ENCODE measurements at regions not wholly inside any gene's neighbourhood (a gene's known extent, or its start where the extent isn't known, plus 50 kb on each side); places are given as distances from the start of the nearest gene placed in this dataset.

GRCh38 chr2:144137705-144138428, 382.1 kb downstream of the ZEB2 start:
- no peaks in the 10 kb centered on the region for H3K9me3 ChIP-seq (ENCODE audit: control insufficient read depth, insufficient read depth, low read length)
- H3K27ac ChIP-seq (ENCODE audit: low read depth, low read length), result no peak overlapping the region
- no peak overlapping the region for H3K4me3 ChIP-seq (ENCODE audit: low read depth, low read length)
- H3K9ac ChIP-seq (ENCODE audit: low read depth, low read length), result no peak overlapping the region
- no peaks in the 10 kb centered on the region; the same call in 1 of the 2 replicates for H3K27me3 ChIP-seq (ENCODE audit: control insufficient read depth, insufficient read depth, low read length)
- no peaks in the 10 kb centered on the region for H3K36me3 ChIP-seq (ENCODE audit: control insufficient read depth, insufficient read depth, low read length)
- H3K4me1 ChIP-seq (ENCODE audit: control insufficient read depth, insufficient read depth, low read length), result peaks cover 12% of the 10 kb centered on the region

GRCh38 chr2:144137272-144137671, 382.6 kb downstream of the ZEB2 start:
- Histone ChIP-seq H3K27ac (ENCODE audit: low read depth, low read length) (no peak overlapping the region), H3K4me1 (ENCODE audit: control insufficient read depth, insufficient read depth, low read length) (peaks cover 12% of the 10 kb centered on the region), H3K9me3 (ENCODE audit: control insufficient read depth, insufficient read depth, low read length) (no peaks in the 10 kb centered on the region), H3K36me3 (ENCODE audit: control insufficient read depth, insufficient read depth, low read length) (no peaks in the 10 kb centered on the region), H3K9ac (ENCODE audit: low read depth, low read length) (no peak overlapping the region), H3K27me3 (ENCODE audit: control insufficient read depth, insufficient read depth, low read length) (no peaks in the 10 kb centered on the region; the same call in 1 of the 2 replicates), H3K4me3 (ENCODE audit: low read depth, low read length) (no peak overlapping the region)

- no peaks in the 10 kb centered on the region for H3K36me3 ChIP-seq (ENCODE audit: control insufficient read depth, insufficient read depth, low read length)
- no peak overlapping the region for H3K9ac ChIP-seq (ENCODE audit: low read depth, low read length)
- no peaks in the 10 kb centered on the region for H3K9me3 ChIP-seq (ENCODE audit: control insufficient read depth, insufficient read depth, low read length)
- H3K4me3 ChIP-seq (ENCODE audit: low read depth, low read length), result no peak overlapping the region
- H3K4me1 ChIP-seq (ENCODE audit: control insufficient read depth, insufficient read depth, low read length), result peaks cover 12% of the 10 kb centered on the region
- no peak overlapping the region for H3K27ac ChIP-seq (ENCODE audit: low read depth, low read length)
- no peaks in the 10 kb centered on the region; the same call in 1 of the 2 replicates for H3K27me3 ChIP-seq (ENCODE audit: control insufficient read depth, insufficient read depth, low read length)
These were observed 383.5 kb downstream of the ZEB2 start for GRCh38 chr2:144136297-144137010.

- Histone ChIP-seq H3K27ac (ENCODE audit: low read depth, low read length) (peak overlapping the region; percentile 76), H3K4me3 (ENCODE audit: low read depth, low read length) (peak overlapping the region; percentile 20; the same call in 1 of the 2 replicates), H3K27me3 (ENCODE audit: control insufficient read depth, insufficient read depth, low read length) (no peaks in the 10 kb centered on the region; the same call in 1 of the 2 replicates)
These were observed 385.8 kb downstream of the ZEB2 start for GRCh38 chr2:144133936-144134665.

GRCh38 chr2:144132357-144132756, 387.6 kb downstream of the ZEB2 start:
- H3K36me3 ChIP-seq (ENCODE audit: control insufficient read depth, insufficient read depth, low read length), result no peaks in the 10 kb centered on the region
- no peaks in the 10 kb centered on the region; the same call in 1 of the 2 replicates for H3K27me3 ChIP-seq (ENCODE audit: control insufficient read depth, insufficient read depth, low read length)
- no peak overlapping the region for H3K9ac ChIP-seq (ENCODE audit: low read depth, low read length)
- H3K4me1 ChIP-seq (ENCODE audit: control insufficient read depth, insufficient read depth, low read length), result peaks cover 12% of the 10 kb centered on the region
- no peaks in the 10 kb centered on the region for H3K9me3 ChIP-seq (ENCODE audit: control insufficient read depth, insufficient read depth, low read length)
- no peak overlapping the region for H3K27ac ChIP-seq (ENCODE audit: low read depth, low read length)
- H3K4me3 ChIP-seq (ENCODE audit: low read depth, low read length), result no peak overlapping the region

More at GRCh38 chr2:144133936-144134665, 385.8 kb downstream of the ZEB2 start:
- H3K9me3 ChIP-seq (ENCODE audit: control insufficient read depth, insufficient read depth, low read length), result no peaks in the 10 kb centered on the region
- H3K4me1 ChIP-seq (ENCODE audit: control insufficient read depth, insufficient read depth, low read length), result peaks cover 12% of the 10 kb centered on the region
- H3K36me3 ChIP-seq (ENCODE audit: control insufficient read depth, insufficient read depth, low read length), result no peaks in the 10 kb centered on the region
- H3K9ac ChIP-seq (ENCODE audit: low read depth, low read length), result no peak overlapping the region

- no peaks in the 10 kb centered on the region for H3K9me3 ChIP-seq (ENCODE audit: control insufficient read depth, insufficient read depth, low read length)
- no peak overlapping the region for H3K9ac ChIP-seq (ENCODE audit: low read depth, low read length)
- no peaks in the 10 kb centered on the region; the same call in 1 of the 2 replicates for H3K27me3 ChIP-seq (ENCODE audit: control insufficient read depth, insufficient read depth, low read length)
- peaks cover 12% of the 10 kb centered on the region for H3K4me1 ChIP-seq (ENCODE audit: control insufficient read depth, insufficient read depth, low read length)
- H3K4me3 ChIP-seq (ENCODE audit: low read depth, low read length), result no peak overlapping the region
- no peak overlapping the region for H3K27ac ChIP-seq (ENCODE audit: low read depth, low read length)
- H3K36me3 ChIP-seq (ENCODE audit: control insufficient read depth, insufficient read depth, low read length), result no peaks in the 10 kb centered on the region
These were observed 388.9 kb downstream of the ZEB2 start for GRCh38 chr2:144131042-144131441.

GRCh38 chr2:144130551-144130950, 389.4 kb downstream of the ZEB2 start:
- no peak overlapping the region for H3K27ac ChIP-seq (ENCODE audit: low read depth, low read length)
- no peak overlapping the region for H3K4me3 ChIP-seq (ENCODE audit: low read depth, low read length)
- no peaks in the 10 kb centered on the region for H3K36me3 ChIP-seq (ENCODE audit: control insufficient read depth, insufficient read depth, low read length)
- H3K27me3 ChIP-seq (ENCODE audit: control insufficient read depth, insufficient read depth, low read length), result no peaks in the 10 kb centered on the region; the same call in 1 of the 2 replicates
- H3K4me1 ChIP-seq (ENCODE audit: control insufficient read depth, insufficient read depth, low read length), result peaks cover 12% of the 10 kb centered on the region
- no peaks in the 10 kb centered on the region for H3K9me3 ChIP-seq (ENCODE audit: control insufficient read depth, insufficient read depth, low read length)
- no peak overlapping the region for H3K9ac ChIP-seq (ENCODE audit: low read depth, low read length)

GRCh38 chr2:144128130-144128746, 391.7 kb downstream of the ZEB2 start:
- Histone ChIP-seq H3K27ac (ENCODE audit: low read depth, low read length) (no peak overlapping the region), H3K27me3 (ENCODE audit: control insufficient read depth, insufficient read depth, low read length) (no peaks in the 10 kb centered on the region), H3K4me3 (ENCODE audit: low read depth, low read length) (no peak overlapping the region), H3K36me3 (ENCODE audit: control insufficient read depth, insufficient read depth, low read length) (no peaks in the 10 kb centered on the region), H3K9ac (ENCODE audit: low read depth, low read length) (no peak overlapping the region), H3K4me1 (ENCODE audit: control insufficient read depth, insufficient read depth, low read length) (no peaks in the 10 kb centered on the region; the same call in 1 of the 2 replicates), H3K9me3 (ENCODE audit: control insufficient read depth, insufficient read depth, low read length) (no peaks in the 10 kb centered on the region)

- Histone ChIP-seq H3K9ac (ENCODE audit: low read depth, low read length) (no peak overlapping the region), H3K27ac (ENCODE audit: low read depth, low read length) (no peak overlapping the region), H3K4me1 (ENCODE audit: control insufficient read depth, insufficient read depth, low read length) (no peaks in the 10 kb centered on the region; the same call in 1 of the 2 replicates), H3K4me3 (ENCODE audit: low read depth, low read length) (no peak overlapping the region), H3K36me3 (ENCODE audit: control insufficient read depth, insufficient read depth, low read length) (no peaks in the 10 kb centered on the region), H3K27me3 (ENCODE audit: control insufficient read depth, insufficient read depth, low read length) (no peaks in the 10 kb centered on the region), H3K9me3 (ENCODE audit: control insufficient read depth, insufficient read depth, low read length) (no peaks in the 10 kb centered on the region)
These were observed 392.2 kb downstream of the ZEB2 start for GRCh38 chr2:144127693-144128092.

- Histone ChIP-seq H3K27me3 (ENCODE audit: control insufficient read depth, insufficient read depth, low read length) (no peaks in the 10 kb centered on the region), H3K9ac (ENCODE audit: low read depth, low read length) (no peak overlapping the region), H3K9me3 (ENCODE audit: control insufficient read depth, insufficient read depth, low read length) (no peaks in the 10 kb centered on the region), H3K4me3 (ENCODE audit: low read depth, low read length) (no peak overlapping the region), H3K36me3 (ENCODE audit: control insufficient read depth, insufficient read depth, low read length) (no peaks in the 10 kb centered on the region), H3K27ac (ENCODE audit: low read depth, low read length) (no peak overlapping the region), H3K4me1 (ENCODE audit: control insufficient read depth, insufficient read depth, low read length) (no peaks in the 10 kb centered on the region)
These were observed 393.6 kb downstream of the ZEB2 start for GRCh38 chr2:144126302-144126701.

Data from HUES48 (cell line).